MCF 10A (cell line): ENCODE measurements at regions not wholly inside any gene's neighbourhood (a gene's known extent, or its start where the extent isn't known, plus 50 kb on each side); places are given as distances from the start of the nearest gene placed in this dataset.

Experiments
- BruUV-seq: library from RNA; stranded (reverse); fragments of 400-500 nt; replicated peaks from 2 replicates; lab custom pipeline; 2021; lab: Mats Ljungman, UMichigan
- CTCF ChIA-PET: fragments of 300-600 bp; sonication (Branson Sonifier 250); formaldehyde crosslinking; extraction: SDS; loops from one replicate; lab custom pipeline; 2021; ENCODE audit warnings: antibody characterized with exemption, inconsistent platforms; lab: Yijun Ruan, JAX
- POLR2A ChIA-PET: fragments of 300-600, 350-650 bp; sonication (Branson Sonifier 250); formaldehyde crosslinking; extraction: SDS; loops from one replicate; lab custom pipeline; 2020; ENCODE audit warnings: antibody characterized with exemption, inconsistent platforms; lab: Yijun Ruan, JAX
- DNase-seq: peaks from one replicate; pipeline ENCODE4 v3.0.0-alpha.2; 2018; ENCODE audit not compliant: unreplicated experiment
- H3K27ac Mint-ChIP-seq: one replicate; pipeline ENCODE4 v1.8.0; 2022; ENCODE audit warnings: mild to moderate bottlenecking, low read depth, mixed read lengths; ENCODE audit not compliant: unreplicated experiment
- H3K27me3 Mint-ChIP-seq: one replicate; pipeline ENCODE4 v1.8.0; 2022; ENCODE audit warnings: mixed read lengths; ENCODE audit not compliant: insufficient read depth, unreplicated experiment
- H3K36me3 Mint-ChIP-seq: one replicate; pipeline ENCODE4 v1.8.0; 2022; ENCODE audit warnings: mild to moderate bottlenecking, moderate library complexity, mixed read lengths; ENCODE audit not compliant: insufficient read depth, unreplicated experiment
- H3K4me1 Mint-ChIP-seq: one replicate; pipeline ENCODE4 v1.8.0; 2022; ENCODE audit warnings: mixed read lengths; ENCODE audit not compliant: insufficient read depth, unreplicated experiment
- H3K4me3 Mint-ChIP-seq: one replicate; pipeline ENCODE4 v1.8.0; 2022; ENCODE audit warnings: mild to moderate bottlenecking, moderate library complexity, mixed read lengths; ENCODE audit not compliant: unreplicated experiment
- H3K9me3 Mint-ChIP-seq: one replicate; pipeline ENCODE4 v1.8.0; 2022; ENCODE audit warnings: mixed read lengths; ENCODE audit not compliant: unreplicated experiment
- intact Hi-C: fragments of 100-400 bp; cut with micrococcal nuclease; formaldehyde crosslinking; loops from 2 replicates; pipeline ENCODE4 v1.14.1; 2022
- TF ChIP-seq, protein P1 (sequence below): fragments of 200-600 bp; IDR thresholded peaks from one replicate; pipeline ENCODE4 v1.8.0; 2022; ENCODE audit warnings: antibody characterized with exemption, mild to moderate bottlenecking; ENCODE audit not compliant: unreplicated experiment

DNA sequence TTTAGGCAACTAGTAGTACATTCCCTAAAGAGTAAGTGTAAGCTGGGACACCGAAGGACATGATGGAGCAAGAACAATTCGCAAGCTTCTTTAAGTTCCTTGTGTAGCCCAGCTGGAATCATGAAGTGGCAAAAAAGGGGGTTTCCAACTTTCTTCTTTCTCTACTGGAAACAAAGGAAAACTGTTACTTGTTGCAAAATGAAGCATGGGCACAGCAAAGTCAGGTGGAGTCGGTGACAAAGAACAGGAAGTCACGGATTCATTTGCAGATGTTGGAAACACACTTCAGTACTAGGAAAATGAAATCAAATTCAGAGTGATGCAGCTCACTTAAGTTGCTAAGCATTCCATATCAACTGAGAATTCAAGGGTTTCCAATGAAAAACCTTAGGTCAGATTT lies 706.9 kb upstream of the STXBP6 start:
- TF ChIP-seq, protein P1, sequence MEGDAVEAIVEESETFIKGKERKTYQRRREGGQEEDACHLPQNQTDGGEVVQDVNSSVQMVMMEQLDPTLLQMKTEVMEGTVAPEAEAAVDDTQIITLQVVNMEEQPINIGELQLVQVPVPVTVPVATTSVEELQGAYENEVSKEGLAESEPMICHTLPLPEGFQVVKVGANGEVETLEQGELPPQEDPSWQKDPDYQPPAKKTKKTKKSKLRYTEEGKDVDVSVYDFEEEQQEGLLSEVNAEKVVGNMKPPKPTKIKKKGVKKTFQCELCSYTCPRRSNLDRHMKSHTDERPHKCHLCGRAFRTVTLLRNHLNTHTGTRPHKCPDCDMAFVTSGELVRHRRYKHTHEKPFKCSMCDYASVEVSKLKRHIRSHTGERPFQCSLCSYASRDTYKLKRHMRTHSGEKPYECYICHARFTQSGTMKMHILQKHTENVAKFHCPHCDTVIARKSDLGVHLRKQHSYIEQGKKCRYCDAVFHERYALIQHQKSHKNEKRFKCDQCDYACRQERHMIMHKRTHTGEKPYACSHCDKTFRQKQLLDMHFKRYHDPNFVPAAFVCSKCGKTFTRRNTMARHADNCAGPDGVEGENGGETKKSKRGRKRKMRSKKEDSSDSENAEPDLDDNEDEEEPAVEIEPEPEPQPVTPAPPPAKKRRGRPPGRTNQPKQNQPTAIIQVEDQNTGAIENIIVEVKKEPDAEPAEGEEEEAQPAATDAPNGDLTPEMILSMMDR = no peak
- no peak overlapping the region for H3K4me3 Mint-ChIP-seq
- ChIA-PET CTCF (no interaction called here), POLR2A (no interaction called here)
- H3K36me3 Mint-ChIP-seq = no peaks in the 10 kb centered on the region
- intact Hi-C loops = no loop called here
- BruUV-seq = no TSS peak
- H3K4me1 Mint-ChIP-seq = no peaks in the 10 kb centered on the region
- no peak overlapping the region for H3K27ac Mint-ChIP-seq
- no peaks in the 10 kb centered on the region for H3K27me3 Mint-ChIP-seq
- peaks cover 35% of the 10 kb centered on the region for H3K9me3 Mint-ChIP-seq
- no peak for DNase-seq

DNA sequence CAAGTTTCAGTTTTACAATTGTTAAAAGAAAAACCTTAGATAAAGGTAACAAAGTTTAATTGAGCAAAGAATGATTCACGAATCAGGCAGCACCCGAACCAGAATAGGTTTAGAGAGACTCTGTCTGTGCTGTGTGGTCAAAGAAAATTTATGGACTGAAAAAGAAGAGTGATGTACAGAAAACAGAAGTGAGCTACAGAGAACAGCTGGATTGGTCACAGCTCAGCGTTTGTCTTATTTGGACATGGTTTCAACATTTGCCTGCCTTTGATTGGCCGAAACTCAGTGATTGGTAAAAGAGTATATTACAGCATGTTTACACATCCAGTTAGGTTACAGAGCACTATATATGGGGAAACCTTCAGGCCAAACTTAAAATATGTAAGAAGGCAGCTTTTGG lies 703.2 kb upstream of the STXBP6 start:
- Mint-ChIP-seq H3K27me3 (no peaks in the 10 kb centered on the region), H3K4me1 (no peaks in the 10 kb centered on the region), H3K4me3 (no peak overlapping the region), H3K27ac (no peak overlapping the region), H3K36me3 (no peaks in the 10 kb centered on the region), H3K9me3 (peaks cover 22% of the 10 kb centered on the region)
- ChIA-PET POLR2A (no interaction called here), CTCF (interaction anchor here (0.5 kb wide), 1 partner anchor 452 kb away, joined by 3 read pairs; no protein-coding TSS in a partner anchor)
- TF ChIP-seq, protein P1 = no peak
- no peak for DNase-seq
- BruUV-seq = no TSS peak
- intact Hi-C loops = no loop called here

DNA sequence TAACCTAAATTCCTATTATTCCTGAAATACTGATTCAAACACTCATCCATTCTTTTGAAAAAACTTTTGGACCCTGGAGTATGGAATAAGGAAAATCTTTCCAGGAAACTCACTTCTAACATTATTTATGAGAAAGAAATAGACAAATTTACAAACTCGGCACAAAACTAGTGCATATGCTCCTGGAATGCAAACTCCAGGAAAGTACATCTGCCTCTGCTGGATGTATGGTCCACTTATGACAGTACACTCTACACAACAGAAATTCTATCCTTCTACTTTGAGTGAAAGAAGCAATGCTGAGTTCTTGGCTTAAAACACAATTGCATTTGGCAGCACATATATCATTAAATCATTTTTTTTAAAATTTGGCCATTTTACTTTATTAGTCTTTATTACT lies 700.5 kb upstream of the STXBP6 start:
- no peaks in the 10 kb centered on the region for H3K27me3 Mint-ChIP-seq
- no peak for DNase-seq
- POLR2A ChIA-PET = no interaction called here
- H3K4me3 Mint-ChIP-seq = no peak overlapping the region
- H3K36me3 Mint-ChIP-seq = no peaks in the 10 kb centered on the region
- intact Hi-C loops = no loop called here
- BruUV-seq = no TSS peak
- TF ChIP-seq, protein P1 = no peak
- no peak overlapping the region for H3K27ac Mint-ChIP-seq
- no peaks in the 10 kb centered on the region for H3K4me1 Mint-ChIP-seq
- peaks cover 31% of the 10 kb centered on the region for H3K9me3 Mint-ChIP-seq
- CTCF ChIA-PET = no interaction called here
